GM11168 (cell line): ENCODE measurements at regions not wholly inside any gene's neighbourhood (a gene's known extent, or its start where the extent isn't known, plus 50 kb on each side); places are given as distances from the start of the nearest gene placed in this dataset.

Source experiments
- in situ Hi-C: fragments of 300-500 bp; cut with MboI; formaldehyde crosslinking; loops from one replicate; pipeline ENCODE4 v1.12.0; 2022; ENCODE audit warnings: low sequenced_read_pairs; ENCODE audit not compliant: unreplicated experiment

DNA sequence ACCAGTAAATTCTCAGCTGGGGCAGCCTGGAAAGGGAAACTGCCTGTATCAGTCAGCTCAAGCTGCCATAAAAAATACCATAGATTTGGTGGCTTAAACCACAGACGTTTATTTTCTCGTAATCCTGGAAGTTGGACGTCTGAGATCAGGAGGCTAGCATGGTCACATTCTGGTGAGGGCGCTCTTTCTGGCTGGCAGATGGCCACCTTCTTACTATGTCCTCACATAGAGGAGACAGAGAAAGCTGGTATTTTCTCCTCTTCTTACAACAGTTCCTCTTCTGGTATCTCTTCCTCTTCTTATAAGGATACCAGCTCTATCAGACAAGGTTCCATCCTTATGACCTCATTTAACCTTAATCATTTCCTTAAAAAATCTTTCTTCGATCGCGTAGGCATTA, 50.5 kb upstream of the RFX3 start:
- in situ Hi-C loops: no loop called here

DNA sequence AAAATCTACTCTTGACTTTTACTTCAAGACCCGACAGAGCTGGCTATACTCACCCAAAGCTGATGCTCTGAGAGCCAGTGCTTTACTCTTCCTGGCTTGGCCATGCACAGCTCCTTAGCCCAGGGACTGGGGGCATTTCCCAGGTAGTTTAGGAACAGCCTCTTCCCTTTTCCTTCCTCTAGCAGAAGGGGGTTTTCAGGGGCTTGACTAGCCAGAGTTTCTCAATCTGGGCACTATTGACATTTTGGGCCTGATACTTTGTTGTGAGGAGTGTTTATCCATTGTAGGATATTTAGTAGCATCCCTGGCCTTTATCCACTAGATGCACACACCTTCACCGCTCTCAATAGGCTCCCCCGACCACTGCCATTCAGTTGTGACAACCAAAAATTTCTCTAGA, 50.0 kb upstream of the RFX3 start:
- in situ Hi-C loops: no loop called here
